C1 segment of cervical spinal cord (tissue), 14 donors: ENCODE measurements at regions not wholly inside any gene's neighbourhood (a gene's known extent, or its start where the extent isn't known, plus 50 kb on each side); places are given as distances from the start of the nearest gene placed in this dataset.
"Not testable (repeated sequence)": the region's sequence is repeated elsewhere in the genome, so short reads cannot be mapped to it uniquely, and the experiment has no call there.

Source experiments
- DNase-seq, 14 donors: peaks; one replicate each; lab custom pipeline; 2025; lab: John Stamatoyannopoulos, UW

DNA sequence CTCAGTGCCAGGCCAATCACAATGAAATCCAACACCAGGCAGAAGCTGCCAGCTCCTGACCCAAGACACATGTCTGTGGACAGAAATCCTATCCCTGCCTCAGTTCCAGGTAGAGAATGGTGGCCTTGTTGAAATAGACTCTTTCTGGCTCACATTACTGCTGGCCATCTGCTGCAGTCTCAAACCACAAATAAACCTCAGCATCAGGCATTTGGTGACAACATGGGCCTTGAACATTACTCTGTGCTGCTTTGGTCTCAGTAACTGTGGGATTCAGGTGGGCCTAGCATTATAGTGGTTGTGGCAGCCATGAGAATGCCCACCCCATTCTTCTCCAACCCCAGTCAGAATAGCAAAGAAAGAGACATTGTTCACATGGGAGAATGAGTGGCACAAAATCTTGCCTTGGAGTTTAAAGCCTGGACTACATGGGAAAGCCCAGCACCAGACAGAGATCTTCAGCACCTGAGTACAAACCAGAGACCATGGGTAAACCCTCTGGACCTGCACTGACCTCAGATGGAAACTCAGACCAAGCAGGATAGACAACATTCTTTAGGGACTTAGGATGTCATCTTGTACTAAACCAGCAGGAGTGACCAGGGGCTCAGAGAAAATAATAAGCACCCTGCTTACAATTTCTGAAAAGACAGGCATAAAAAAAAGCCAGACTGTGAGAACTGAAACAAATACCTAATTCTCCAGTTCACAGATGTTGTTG lies 50.4 kb upstream of the TRAM1L1 start:
- DNase-seq, result no peak

DNA sequence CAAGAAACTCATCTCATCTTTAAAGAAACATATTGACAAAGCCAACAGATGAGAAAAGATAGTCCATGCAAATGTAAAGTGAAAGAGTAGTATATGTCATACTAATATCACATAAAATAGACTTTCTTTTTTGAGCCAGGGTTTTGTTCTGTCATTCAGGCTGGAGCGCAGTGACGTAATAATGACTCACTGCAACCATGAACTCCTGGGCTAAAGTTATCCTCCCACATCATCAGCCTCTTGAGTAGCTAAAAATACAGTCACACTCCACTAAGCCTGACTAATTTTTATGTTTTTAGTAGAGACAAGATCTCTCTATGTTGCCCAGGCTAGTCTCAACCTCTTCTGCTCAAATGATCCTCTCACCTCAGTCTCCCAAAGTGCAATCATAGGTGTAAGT lies 51.8 kb upstream of the TRAM1L1 start:
- no peak for DNase-seq

DNA sequence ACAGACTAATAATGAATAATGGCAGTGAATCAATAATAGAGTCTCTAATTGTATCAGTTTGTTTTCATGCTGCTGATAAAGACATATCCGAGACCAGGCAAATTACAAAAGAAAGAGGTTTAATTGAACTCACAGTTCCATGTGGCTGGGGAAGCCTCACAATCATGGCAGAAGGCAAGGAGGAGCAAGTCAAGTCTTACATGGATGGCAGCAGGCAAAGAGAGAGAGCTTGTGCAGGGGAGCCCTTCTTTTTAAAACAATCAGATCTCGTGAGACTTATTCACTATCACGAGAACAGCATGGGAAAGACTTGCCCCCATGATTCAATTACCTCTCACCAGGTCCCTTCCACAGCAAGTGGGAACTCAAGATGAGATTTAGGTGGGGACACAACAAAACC lies 53.4 kb upstream of the TRAM1L1 start:
- not testable (repeated sequence) for DNase-seq

DNA sequence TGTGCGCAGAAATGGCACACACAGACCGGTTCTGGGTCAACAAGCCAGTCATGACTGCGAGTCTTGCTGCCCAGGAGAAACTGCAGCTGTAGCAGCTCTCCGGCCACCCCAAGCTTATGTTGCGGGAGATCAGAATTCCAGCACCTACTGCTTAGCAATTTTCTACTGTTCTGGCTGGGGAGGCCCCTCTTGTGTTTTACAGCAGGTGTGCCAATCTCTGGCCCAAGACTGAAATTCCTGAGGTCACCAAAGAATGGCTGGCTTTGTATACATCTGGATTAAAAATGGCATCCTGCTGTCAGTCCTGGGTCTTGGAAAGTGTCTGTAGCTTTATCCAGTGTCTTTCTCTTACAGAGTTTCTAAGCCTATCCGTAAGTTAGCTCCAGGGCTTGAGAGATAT lies 68.9 kb upstream of the TRAM1L1 start:
- no peak for DNase-seq

DNA sequence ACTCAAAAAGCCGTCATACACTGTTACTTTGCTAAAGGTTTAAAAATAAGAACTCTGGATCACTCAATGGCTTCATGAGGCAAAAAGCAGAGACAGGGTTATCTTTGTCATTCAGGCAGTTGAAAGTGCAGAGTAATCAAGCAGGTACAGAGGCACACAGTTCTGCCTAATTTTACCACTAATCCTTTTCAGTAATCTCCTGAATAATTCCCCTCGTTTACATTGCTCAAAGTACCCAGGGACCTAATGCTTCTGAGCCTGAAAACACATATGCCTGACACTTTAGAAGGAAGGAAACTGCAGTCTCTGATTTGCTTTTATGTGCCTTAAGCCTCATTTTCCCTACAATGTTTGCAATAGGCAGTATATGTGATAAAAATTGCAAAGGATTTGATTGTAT lies 71.4 kb upstream of the TRAM1L1 start:
- no peak for DNase-seq

DNA sequence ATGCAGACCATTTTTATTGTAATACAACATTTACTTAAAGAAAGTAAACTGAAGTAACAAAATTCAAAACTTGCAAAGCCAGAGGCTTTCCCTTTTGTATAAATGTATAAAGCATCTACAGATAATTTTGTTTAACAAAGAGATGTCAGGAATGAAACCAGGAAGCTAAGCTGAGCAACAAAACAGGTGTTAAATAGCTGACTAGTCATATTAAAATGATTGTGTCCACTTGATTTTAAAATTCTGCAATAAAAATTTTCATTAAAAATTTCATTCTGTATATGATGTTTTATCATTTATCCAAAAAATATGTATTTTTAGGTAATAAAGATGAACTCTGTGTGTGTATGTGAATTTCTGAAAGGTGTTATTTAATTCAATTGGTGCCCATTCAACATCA lies 72.0 kb upstream of the TRAM1L1 start:
- DNase-seq, result no peak

DNA sequence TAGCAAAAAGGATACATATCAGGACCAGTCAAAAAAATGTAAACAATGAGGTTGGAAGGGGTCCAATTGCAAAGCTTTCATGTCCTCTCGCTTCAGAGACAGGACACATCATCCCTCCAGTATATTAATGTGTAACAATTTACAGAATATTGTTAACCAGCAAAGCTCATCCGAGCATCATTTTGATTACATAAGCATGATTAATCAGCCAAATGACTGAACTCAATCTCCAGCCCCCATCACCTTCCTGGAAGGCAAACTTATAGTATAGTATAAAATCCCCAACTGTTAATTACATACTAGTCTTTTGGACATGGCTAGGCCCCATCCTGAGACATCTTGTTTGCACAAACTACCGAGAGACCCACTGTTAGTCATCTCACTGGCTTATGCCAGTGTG lies 77.6 kb upstream of the TRAM1L1 start:
- no peak for DNase-seq

DNA sequence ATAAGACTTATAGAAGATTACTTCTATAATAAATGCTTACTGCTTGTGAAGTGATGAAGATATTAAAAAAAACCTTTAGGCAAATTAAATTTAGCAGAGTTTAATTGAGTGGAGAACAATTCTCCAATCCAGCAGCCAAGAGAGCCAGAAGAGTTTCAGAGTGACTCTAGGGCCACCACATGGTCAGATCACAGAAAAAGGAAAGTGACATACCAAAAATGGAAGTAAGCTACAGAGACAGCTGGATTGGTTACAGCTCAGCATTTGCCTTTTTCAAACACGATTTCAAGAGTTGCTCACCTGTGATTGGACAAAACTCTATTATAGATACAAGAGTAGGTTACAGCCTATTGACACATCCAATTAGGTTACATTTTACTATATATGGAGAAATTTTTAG lies 79.0 kb upstream of the TRAM1L1 start:
- DNase-seq, result no peak

DNA sequence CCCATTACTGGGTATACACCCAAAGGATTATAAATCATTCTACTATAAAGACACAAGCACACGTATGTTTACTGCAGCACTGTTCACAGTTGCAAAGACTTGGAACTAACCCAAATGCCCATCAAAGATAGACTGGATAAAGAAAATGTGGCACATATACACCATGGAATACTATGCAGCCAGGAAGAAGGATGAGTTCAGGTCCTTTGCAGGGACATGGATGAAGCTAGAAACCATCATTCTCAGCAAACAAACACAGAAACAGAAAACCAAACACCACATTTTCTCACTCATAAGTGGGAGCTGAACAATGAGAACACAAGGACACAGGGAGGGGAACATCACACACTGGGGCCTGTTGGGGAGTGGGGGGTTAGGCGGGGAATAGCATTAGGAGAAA lies 90.0 kb upstream of the TRAM1L1 start:
- not testable (repeated sequence) for DNase-seq

DNA sequence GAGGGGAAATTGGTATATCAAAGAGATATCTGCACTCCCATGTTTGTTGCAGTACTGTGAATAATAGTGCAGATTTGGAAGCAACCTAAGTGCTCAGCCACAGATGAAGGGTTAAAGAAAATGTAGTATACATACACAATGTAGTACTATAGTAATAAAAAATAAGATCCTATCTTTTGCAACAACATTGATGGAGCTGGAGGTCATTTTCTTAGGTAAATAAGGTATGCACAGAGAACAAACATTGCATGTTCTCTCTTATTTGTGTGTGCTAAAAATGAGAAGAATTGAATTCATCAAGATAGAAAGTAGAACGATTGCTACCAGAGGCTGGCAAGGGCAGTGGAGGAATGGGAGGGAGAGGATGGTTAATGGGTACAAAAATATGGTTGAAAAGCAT lies 117.9 kb upstream of the TRAM1L1 start:
- DNase-seq, result no peak

DNA sequence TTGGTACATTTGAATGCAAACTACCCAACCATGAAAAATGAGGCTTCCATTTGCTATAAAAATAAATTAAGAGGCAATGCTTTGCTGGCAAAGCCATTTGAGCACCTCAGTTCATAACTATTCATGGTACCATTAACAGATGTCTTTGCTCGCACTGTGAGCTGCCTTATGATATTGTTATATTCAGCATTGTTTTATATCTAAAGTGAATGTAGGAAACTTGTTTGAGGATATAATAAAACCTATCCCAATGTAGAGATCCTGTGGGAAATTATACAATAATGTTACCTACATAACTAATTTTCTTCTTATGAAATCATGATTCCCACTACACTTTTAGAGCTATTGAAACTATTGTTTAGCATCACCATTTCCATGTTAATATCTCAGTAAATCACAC lies 125.2 kb upstream of the TRAM1L1 start:
- DNase-seq, result no peak

DNA sequence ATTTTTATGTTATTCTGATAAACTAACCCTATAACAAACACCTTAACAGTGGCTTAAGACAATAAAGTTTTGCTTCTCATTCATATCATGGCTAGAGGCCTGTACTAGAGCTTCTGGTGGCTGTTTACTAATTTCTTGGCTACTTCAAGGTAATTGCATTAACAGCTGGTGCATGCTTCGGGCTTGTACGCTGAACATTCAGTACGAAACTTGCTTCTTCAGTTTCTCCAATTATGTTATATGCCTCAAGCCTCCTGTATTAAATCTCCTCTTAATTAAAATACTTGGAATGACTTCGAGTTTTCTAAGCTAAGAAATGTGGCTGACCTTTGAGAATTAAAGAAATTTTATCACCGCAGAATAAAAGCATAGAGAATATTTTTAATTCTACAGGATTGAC lies 138.9 kb upstream of the TRAM1L1 start:
- no peak for DNase-seq

DNA sequence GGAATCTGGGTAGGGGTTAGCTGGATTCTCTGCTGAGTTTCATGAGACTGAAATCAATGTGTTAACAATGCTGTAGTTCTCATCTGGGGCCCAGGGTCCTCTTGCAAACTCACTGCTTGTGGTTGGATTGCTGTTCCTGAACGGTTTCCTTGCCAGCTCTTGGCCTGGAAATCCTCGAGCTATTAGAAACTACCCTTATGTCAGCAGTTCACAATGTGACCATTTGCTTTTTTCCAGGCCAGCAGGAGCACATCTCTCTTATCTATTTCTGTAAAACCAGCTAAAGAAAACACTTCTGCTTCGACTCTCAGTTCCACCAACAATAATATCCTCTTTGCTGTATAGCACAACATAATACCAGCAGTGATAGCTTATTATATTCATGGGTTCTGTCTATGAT lies 140.1 kb upstream of the TRAM1L1 start:
- no peak for DNase-seq

DNA sequence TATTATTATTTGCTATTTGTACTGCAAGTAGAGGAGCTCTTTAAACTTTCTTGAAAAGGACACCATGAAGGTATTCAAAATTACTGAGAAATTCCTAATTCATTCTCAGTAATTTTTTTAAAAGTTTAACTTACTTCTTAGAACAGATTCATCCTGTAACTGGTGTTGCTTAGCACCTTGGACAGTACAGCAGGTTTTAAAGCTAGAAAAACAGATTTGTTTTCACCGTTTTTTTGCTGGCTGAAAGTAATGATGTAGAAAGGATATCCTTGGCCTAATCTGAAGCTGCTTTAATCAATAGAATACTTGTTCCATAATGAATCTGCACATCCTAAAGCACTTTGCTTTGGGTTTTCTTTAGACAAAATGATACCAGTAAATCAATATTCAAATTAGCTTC lies 142.5 kb upstream of the TRAM1L1 start:
- no peak for DNase-seq

DNA sequence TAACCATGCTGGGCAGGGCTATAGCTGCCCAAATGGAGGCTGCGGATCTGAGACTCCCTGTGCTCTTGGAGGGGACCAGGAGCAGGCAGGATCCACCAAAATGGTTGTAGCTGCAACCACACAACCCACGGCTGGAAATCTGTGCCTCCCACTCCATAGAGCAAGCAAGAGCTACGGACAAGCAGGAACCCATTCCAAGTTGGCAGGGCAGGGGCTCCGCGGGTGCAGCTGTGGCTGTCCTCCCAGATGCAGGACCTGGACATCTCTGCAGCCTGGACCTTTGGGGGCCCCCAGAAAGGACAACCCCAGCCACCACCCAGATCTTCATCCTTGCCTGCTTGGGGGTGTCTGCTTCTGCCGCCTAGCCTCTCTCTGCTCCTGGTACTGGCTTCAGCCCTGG lies 154.1 kb upstream of the TRAM1L1 start:
- no peak for DNase-seq

DNA sequence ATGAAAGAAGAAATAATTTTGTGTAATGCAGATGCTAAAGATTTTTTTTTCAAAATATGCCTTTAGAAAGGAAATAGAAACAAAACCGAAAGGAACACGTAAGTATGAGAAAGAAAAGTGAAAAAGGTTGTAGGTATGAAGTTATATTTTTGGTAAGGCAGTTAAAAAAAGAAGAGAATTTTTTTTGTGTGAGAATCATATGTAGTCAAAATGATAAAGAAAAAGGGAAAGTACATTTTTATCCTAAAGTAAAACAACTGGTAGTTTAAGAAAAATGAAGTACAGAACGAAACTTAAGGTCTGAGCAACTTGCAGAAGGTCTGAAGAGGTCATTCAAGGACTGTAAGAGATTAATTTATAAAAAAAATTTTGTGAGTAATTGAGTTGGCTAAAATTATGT lies 164.0 kb upstream of the TRAM1L1 start:
- no peak for DNase-seq

DNA sequence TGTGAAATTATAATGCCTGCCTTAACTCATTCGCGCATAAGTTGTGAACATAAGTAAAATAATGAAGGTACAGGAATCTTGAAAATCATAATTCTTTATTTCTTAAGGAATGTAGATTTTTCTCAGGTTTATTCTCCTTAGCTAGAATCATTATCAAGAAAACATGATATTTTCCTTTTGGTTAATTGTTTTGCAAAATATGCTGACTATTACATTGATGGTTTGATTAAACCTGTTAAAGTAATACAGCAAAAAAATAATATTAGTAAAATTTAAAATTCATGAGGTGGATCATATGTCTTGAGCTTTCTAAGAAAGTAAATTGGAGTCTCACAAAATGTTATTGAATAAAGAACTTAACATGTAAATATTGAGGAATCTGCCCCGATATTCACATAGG lies 178.7 kb upstream of the TRAM1L1 start:
- no peak for DNase-seq

DNA sequence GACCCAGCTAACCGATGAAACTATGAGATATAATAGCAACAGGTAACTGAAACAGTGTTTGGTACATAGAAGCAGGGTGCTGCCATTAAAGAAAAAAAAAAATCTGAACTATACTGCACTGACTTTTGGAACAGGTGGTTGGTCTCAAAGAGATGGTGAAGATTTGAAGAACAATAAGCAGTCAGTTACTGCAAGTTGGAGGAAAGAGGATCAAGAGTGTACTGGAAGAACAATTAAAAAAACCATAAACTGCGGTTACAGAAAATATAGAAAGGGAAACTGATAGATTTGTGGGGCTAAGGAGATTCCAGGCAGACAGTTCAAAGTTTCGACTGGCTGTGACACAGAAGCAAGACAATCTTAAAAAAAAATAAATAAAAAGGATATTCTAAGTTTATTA lies 181.9 kb upstream of the TRAM1L1 start:
- DNase-seq, result no peak

DNA sequence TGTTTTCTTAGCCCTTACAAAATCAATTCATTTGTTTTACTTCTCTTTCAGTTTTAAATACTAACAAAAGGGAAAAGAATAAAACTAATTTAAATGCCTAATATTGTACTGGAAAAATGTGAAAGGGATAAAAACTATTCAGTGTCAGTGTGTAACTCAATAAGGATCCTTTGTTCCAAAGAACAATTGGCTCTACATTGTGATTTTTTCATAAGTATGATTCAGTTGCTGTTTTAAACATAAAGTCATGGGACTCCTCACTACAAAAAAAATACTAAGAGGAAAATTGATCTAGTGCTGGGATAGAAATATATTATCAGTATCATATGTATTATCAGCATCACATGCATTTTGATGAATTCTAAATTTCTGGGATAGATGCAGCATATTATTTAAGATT lies 199.4 kb upstream of the TRAM1L1 start:
- no peak for DNase-seq

DNA sequence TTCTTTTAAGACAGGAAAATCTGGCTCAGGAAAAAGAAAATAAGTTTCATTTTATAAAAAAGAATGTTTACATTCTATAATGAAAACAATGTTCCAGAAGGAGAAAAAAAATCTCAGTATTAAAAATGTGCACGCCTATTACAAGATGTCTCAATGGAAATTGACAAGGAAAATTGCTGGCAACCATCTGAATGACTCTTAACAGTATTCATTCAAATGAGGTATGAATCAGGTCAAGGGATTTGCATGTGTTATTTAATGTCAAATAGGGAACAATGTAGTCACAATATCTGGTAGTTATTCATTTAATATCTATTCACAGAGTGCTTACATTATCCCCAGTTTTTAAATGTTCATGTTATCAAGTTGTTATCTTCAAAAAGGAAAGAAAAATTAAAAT lies 208.4 kb upstream of the TRAM1L1 start:
- no peak for DNase-seq

DNA sequence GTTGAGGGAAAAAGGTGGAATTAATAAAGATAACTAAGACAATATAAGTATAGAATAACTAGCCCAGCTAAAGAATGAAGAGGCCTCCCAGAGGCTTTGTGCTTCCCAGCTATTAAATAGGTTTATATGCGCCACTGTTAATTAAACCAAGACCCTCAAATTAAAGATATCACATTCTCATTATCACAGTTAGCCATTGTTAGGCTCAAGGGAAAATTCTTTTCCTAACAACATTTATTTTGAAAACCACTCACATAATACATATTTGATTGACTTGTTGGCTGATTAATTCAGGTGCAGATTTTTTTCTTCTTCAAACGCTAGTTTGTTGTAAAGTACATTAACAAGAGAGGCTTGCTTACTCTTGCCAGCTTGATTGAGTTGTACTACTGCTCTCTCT lies 216.8 kb upstream of the TRAM1L1 start:
- no peak for DNase-seq

DNA sequence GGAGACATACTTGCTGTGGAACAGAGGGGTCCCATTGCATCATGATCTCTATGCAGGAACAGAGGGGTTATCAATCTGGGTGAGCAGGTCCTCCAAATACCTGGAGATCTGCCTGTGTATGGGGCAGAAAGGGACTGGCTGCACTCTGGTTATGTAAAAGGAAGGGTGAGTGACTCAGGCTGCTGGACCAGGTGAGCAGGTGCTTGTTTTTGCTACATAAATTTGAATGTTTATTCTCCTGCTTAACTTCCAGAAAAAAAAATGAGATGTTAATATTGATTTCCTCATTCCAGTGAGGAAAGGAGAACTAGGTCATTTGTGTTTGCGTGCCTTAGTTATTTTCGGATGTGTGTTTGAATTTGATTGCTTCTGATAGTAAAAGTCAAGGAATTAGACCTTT lies 225.8 kb upstream of the TRAM1L1 start:
- DNase-seq, result no peak

DNA sequence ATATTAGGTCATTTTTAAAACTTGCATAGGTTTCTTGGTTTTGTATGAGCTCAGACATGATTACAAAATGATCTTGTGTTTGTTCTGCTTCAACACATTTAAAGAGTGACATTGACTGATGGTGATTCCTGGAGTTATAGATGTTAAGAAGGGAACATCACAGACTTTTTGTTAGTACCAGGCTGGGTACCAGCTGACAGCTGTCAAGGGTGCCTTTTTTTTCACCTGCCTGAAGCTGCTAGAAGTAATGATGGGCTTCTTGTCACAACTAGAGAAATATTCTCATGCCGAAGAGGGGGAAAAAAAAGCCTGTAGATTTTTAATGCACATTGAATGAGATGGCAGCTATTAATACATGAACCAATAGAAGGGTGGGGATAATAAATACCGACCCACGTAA lies 226.6 kb upstream of the TRAM1L1 start:
- no peak for DNase-seq

DNA sequence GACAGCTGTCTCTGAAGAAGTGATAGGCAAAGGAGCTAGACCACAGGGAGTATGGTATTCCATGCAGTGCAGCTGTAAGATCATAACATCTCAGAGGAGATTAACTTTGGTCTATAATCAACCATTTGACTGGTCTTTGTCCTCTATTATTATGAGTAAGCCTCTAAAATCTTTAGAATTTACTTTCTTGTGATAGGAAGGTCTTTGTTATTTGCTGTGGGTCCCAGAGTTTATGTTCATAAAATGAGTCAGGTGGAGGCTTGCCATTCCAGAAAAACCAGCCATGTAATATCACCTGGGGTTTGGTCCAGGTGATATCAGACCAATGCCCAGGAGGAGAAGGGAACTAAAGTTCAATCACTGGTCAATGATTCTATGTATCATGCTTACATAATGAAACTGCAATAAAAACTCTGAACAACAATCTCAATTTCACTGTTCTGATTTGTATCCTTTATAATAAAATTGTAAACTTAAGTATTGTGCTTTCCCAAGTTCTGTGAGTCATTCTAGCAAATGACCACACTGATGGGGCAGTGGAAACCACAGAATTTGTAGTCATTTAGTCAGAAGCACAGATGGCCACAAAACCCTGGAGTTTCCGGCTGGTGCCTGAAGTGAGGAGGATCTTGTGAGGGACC lies 239.6 kb upstream of the TRAM1L1 start:
- DNase-seq, result no peak
